Stimulated activated CD4-positive, alpha-beta T cell treated with anti-CD3 and anti-CD28 coated beads, Interleukin-4, amount 100 ng/mL, for 4 hours (primary cell): ENCODE measurements at regions not wholly inside any gene's neighbourhood (a gene's known extent, or its start where the extent isn't known, plus 50 kb on each side); places are given as distances from the start of the nearest gene placed in this dataset.
"Not testable (repeated sequence)": the region's sequence is repeated elsewhere in the genome, so short reads cannot be mapped to it uniquely, and the experiment has no call there.

ENCODE experiments used
- DNase-seq, 2 experiments: peaks; one replicate each; pipeline ENCODE4 v3.0.0-alpha.2; 2020

DNA sequence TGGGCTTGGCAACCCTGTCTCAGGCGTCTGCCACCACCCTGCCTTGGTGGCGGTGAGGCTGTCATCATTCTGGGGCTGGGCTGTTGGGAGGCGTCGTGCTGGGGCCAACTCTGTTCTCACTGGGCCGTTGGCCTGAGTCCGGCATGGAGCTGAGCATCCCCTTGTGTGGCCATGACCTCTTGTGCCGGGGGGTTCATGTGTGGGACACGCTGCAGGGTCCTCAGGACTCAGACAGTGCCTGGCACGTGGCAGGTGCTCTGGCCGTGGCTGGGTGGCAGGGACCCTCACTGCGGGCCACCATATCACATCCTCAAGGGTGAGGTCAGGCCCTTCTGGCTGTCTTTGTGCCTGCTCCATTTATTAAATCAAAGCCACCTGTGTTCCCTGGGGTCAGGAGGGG lies 197.4 kb downstream of the BANP start:
- DNase-seq, result not testable (repeated sequence)

DNA sequence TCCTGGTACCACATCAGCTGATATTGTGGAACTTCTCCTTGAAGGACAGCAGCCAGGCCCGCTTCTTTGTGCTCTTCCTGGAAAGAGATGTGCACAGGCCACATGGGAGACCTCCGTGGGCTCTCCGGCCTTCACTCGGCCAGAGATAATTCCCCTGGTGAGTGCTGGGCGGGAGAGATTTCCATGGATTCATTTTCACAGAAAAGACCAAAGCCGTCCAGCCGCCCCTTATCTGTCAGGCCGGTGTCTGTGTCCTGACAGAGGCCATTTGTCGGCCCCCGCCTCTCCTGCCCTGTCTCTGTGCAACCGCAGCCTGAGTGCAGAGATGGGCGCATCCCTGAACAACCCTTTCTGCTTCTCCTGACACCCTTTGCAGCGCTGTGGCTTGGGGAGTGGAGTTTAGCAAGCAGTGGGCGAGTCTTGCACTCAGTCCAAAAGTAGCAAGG lies 197.9 kb downstream of the BANP start:
- not testable (repeated sequence) for DNase-seq

DNA sequence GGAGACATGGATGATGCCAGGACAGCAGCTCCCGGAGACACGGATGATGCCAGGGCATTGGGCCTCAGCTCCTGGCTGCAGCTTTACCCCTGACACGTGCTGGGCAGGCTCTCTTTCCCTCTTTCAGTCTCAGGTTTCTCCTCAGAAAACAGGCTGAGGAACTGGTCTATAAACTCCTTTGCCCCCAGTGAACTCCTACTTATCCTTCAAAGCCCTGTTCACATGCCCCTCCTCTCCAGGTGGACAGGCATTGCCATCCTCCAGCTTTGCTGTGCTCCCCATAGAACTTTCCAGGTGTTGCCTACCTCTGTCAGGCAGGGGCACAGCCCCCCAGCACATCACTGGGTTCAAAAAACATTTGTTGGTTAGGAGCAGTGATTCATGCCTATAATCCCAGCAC lies 198.4 kb downstream of the BANP start:
- DNase-seq, result not testable (repeated sequence)

DNA sequence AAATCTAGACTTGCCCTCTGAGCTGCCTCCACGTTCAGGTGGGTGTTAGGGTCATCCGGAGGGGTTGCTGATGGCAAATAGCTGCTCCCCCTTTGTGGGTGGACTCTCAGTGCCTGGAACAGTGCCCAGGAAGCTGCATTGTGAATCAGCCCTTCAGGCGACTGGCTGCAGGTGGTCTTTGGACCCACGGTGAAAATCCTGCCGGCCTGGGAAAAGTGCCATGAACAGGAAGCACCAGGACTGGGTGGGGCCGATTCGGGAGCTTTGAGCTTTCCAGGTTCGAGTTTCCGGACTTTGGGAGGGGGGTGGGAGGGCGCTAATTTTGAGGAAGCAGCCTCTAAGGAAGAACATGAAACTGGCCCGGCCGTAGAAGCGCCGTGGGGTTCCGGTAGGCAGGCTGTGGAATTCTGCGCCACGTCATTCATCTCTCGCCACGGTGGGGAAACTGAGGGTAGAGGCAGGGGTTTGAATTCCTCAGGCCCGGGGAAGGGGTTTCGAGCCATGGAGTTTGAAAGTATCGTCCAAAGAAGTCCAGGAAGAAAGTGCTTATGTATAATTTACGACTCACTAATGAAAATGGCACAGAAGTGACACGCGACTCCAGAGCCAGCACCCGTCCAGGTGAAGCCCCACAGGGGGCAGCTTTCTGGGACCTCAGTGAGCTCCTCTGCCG lies 199.4 kb downstream of the BANP start:
- DNase-seq, result not testable (repeated sequence)

DNA sequence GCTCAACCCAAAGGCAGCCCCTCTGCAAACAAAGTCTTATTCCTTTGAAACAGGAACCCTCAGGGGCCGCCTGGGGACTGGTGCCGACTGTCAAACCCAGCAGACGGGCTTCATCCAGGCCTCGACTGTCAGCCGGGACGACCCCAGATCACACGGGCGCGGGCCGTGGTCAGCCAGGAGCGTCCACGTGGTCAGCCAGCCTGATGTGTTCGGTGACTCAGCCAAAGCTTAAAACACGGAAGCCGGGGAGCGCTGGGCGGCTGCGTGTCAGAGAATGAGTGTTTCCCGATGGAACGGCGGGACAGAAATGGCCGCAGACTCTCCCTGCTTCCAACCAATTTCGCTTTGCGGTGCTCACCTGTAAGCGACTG lies 199.9 kb downstream of the BANP start:
- not testable (repeated sequence) for DNase-seq

DNA sequence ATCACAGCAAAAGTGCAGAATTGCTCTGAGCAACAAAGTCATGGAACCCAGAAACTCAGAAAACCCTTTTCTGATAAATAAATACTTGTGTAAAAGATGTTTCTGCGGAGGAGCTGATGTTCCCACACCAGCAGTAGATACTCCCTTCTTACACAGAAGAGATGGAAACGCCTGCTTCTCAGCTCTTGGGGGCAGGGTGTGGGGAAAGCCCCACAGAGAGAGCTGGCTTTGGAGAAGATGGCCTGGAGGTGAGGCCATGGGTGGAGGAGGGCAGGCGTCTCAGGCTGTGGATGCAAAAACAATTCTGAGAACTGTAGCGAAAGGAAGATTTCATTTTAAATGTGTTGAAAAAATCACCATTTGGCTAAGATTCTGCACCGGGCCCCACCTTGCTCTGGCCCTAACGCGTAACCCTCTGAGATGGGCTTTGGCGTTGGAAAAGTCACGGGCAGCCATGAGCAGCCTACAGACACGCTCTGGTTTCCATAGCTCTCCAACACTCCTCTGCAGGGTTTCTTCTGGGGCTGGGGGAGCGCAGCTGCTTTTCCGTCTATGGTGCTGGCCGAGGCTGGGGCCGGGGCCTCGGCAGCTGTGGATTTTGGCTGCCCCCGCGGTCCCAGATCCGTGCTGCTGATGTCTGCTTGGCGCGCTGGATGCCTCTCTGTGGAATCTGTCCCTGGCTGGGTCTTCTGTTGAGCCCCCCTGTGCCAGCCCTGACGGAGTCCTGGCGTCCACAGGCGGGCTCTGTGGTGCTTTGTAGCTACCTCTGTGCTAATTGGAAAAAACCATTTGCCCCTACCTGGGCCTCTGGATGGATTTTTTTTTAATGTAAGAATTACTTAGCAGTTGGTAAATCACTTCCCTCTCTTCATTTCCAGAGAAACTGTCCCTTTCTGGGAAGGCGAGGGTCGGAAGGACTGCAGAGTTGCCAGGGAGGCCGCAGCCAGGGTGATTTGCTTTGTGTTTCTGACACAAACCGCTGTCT lies 200.9 kb downstream of the BANP start:
- not testable (repeated sequence) for DNase-seq

DNA sequence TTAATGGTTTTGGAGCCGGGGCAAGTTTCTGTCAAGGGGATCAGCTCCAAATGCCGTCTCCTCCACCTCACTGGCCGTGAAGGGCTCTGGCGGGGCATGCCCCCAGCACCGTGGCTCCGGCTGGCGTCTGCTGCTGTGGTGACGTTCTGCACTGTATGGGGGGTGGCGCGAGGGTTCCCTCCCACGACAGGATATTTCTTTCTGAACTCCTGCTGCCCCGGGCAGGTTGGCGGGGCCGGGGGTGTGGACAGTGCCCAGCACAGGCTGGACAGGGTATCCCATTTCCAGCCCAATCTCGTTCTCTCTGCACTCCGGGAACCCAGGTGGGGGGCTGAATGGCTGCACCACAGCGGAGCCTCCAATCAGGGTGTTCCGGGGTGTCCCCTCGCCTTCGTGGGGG lies 201.6 kb downstream of the BANP start:
- DNase-seq, result not testable (repeated sequence)

DNA sequence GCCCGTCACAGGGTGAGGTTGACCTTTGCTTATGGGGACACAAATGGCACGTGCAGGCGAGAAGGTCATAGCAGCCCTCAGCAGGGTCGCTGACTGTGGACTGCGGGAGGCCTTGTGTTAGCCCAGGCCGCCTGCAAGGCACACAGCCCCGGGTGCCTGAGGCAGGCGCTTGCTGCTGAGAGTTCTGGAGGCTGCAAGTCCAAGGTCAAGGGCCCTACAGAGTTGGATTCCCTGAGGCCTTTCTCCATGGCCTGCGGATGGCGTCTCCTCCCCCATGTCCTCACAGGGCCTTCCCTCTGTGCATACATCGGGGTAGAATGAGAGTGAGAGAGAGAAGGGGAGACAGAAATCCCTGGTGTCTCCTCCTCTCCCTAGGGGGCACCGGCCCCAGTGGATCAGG lies 202.3 kb downstream of the BANP start:
- not testable (repeated sequence) for DNase-seq

DNA sequence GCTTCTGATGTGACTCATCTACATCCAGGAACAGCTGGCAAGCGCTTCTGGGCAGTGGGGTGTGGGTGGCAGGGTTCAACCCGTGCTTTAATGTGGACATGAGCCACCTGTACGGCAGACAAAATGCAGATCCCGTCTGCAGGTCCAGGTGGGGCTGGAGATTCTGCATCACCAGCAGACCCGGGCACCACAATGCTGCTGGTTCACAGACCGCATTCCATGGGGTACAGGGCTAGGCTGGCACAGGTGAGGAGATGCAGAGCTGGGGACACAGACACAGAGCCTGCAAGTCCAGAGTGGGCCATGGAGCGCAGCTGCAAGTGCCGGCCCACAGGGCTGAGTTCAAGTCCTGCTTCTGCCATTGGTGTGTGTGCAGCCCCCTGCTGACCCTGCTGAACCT lies 203.7 kb downstream of the BANP start:
- DNase-seq, result not testable (repeated sequence)

DNA sequence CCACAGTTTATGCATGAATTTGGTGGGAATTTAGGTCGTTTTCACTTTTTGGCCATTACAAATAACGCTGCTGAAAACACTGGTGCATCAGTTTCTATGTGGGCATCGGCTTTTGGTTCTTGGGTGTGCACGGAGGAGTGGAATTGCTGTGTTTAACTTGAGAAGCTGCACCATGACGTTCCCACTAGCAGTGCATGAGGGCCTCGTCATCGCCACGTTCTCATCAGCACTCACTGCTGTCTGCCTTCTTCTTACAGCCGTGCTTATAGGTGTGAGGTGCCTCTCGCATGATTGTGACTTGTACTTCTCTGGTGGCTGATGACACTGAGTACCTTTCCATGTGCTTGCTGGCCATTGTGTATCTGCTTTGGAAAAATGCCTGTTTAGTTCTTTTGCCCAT lies 204.4 kb downstream of the BANP start:
- not testable (repeated sequence) for DNase-seq

DNA sequence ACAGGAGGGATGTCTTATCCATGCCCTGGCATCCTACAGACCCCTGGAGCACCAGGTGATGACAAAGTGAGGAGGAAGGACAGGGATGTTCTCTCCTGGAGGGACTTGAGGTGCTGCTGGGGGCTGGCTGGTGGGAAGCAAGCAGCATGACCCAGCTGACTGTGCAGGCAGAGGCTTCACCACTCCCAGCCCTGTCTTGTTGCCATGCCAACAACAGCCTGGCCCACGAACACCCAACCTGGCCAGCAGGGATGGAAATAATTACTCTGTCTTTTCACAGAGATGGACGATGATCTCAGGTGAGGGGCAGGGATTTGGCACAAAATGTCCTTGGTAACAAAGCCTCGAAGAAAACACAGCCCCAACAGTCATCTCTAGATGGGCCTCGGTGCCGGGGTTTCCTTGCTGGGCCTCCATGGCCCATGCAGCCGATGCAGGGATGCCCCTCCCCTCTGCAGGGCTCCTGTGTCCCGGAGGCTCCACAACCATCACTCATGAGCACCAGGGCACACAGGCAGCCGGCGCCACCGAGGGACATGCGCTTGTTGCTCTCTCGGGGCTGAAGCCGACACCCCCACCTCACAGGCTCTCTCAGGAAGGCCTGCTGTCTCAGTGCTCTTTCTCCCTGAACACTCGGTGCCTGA lies 205.5 kb downstream of the BANP start:
- not testable (repeated sequence) for DNase-seq

DNA sequence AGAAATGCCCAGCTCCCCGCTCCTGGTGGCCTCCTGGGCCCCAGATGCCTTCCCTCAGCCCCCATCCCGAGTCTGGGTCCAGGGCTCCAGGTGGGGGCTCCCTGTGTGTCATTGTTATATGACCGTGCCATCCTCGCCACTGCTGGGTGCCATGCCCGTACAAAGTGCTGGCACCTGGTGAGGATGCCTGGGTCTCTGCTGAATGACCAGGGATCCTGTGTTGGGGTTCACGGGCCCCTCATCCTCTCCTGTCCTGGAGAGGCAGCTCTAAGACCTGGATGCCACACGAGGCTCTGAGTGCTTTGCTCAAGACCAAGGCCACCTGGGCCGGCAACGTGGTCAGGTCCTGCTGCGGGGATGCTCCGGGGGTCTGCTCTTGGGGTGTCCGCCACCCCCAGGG lies 206.5 kb downstream of the BANP start:
- not testable (repeated sequence) for DNase-seq

DNA sequence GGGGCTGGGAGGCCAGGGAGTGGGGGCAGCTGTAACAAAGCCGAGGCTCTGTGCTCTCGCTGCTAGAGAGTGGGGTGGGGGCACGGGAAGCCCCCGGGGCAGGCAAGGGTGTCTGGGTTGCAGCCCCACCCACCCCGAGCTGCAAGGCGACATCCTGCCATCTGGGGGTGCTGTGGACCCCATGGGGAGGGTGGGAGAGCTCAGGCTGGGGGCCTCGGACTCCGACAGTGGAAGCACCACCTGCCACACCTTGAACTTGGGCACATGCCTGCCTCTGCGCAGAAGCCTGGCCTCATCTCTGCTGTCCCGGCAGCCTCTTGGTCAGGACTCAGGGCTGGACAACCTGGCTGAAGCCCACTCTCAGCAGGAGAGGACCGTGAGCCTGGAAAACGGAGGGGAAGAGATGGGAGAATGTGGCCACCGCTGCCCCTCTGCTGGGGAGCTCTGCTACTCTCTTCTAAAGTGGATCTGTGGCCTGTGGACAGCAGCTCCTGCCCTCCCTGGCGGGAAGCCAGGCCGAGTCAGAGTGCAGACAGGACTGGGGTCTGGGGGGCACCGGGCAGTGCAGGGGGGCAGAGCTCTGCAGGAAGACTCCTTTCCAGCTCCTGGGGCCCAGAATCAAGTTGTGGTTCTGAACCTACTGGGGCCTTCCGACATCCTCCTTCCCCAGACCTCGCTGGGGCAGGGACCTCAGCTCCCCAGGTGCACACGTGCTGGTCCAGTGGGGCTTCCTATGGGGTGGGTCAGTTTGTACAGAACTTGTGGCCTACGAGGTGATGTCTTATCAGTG lies 207.2 kb downstream of the BANP start:
- DNase-seq, result not testable (repeated sequence)

DNA sequence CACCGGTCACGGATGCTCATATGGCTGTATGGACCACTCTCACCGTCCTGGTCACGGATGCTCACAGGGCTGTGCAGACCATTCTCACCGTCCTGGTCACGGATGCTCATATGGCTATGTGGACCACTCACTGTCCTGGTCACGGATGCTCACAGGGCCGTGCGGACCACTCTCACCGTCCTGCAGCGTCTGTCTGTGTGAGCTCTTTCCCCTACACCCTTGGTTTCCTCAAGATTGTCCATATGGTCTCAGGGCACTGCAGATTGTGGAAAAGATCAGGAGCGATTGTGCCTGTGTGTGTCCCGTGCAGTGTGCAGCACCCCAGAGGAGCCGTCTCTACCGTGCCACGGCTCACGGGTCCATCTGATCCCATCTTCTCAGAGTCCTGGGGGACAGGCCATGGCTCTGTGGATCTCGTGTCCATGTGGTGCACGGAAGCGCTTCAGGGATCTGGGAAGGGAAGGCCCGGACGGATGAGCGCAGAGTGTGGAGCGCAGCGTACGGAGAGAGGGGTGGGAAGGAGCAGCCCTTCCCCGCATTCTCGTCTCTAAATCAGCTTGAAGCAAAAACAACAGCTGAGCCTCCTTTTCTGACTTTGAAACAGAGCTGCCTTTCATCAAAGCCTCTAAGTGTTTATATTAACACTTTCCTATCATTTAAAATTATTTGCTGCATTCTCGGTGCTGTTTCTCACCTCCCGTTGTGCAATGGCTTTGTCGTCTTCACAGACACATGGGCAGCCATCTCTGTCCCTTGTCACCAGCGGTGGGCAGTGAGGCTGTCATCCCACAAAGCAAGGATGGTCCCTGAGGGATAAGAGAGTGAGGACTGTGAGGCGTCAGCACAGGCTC lies 208.0 kb downstream of the BANP start:
- not testable (repeated sequence) for DNase-seq

DNA sequence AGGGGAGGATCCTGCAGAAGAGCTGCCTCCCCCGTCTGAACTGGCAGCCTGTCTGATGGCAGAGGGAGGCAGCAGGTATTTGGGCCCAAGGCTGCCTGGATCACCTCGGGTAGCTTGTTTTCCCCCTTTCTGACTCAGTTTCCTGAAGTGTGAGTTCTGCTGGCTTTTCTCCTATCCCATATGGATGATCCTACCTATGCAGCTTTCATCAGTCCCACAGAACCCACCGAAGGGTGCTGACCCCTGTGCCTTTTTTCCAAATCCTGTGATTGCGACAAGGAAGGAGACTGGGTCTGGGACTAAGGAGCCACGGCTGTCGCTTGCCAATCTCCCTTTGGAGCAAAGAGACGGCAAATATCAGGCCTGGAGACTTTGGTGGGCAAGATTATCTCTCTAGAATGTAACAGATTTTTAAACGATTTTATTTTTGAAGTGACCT lies 208.7 kb downstream of the BANP start:
- DNase-seq, result not testable (repeated sequence)

DNA sequence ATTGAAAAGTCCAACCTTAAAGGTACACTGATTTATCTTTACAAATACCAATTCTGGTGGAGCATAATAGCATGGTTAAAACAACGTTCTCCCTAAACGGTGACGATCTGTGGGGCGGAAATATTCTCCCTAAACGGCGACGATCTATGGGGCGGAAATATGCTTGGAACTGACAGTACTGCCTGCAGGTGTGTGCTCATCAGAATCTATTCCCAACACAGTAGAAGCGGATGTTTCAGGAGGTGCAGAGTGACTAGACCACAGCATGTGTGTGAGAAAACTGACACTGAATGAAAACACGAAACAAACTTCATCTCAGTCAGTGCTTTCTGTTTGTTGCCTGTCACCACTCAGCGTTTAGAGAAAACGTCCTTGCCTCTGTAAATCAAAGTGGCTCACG lies 210.0 kb downstream of the BANP start:
- not testable (repeated sequence) for DNase-seq

DNA sequence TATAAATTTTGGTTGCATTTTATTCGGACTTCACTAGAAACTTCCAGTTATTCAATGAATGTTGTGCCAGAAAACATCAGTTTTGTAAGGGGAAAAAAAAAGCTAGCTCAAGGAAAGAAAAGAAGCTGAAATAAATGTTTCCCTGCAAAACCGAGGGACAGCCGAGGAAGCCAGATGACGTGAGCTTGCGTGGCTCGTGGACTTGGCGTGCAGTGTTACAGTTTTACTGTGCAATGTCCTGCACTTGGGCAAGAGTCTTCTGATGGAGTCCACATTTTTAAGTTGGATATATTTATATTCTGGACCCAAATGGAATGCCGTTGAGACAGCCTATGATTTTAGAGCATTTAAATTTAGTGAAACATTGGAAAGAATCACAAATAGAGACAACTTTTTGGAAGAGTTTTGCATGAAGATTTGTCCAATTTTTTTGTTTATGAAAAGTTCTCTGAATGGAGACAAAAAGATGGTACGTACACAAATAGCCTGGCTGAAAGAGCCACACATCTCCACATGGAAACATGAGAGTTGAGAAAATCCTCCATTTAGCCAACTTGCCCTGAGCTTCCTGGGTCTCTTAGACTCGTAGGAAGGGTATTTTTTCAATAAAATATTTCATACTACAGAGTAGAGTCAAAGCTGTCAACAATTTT lies 210.5 kb downstream of the BANP start:
- not testable (repeated sequence) for DNase-seq

DNA sequence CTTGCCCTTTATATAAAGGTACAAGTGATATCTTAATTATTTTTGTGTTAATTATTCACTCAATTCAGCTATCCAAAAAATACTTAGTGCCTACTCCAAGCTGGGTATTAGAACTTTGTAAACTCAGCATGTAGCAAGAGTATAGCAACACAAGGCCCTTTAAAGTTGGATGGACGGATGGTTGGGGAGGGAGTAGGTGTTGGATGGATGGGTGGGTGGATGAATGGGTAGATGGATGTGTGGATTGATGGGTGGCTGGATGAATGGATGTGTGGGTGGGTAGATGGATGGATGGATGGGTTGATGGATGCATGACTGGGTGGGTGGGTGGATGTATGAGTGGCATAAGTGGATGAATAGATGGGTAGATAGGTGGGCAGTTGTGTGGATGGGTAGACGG lies 211.5 kb downstream of the BANP start:
- not testable (repeated sequence) for DNase-seq

DNA sequence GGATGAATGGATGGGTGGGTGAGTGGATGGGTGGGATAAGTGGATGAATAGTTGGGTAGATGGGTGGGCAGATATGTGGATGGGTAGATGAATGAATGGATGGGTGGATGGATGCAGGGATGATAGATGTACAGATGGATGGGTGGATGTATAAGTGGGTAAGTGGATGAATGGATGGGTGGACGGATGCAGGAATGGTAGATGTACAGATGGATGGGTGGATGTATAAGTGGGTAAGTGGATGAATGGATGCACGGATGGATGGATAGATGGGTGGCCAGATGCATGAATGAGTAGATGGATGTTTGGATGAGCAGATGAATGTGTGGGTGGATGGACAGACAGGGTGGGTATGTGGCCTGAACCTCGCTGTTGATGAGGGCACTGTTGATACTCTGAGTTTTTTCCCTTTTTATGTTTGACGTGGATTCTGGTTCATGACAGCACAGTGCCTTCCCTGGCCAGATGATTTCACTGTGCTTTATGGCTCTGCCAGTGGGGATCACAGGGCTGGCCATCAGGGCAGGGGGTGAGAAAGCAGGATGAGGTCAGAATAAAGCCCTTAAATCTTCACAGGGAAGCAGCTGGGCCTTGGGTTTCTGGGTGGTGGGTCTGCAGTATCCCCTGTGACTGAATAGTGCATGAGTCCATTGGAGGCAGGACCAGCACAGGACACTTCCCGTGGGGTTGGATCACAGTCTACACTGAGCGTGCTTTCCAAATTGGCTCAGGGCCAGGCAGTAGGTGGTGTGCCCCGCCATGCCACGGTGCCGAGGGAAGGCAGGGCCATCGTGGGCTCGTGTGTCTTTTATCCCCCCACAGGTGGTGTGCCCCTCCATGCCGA lies 213.2 kb downstream of the BANP start:
- DNase-seq, result not testable (repeated sequence)

DNA sequence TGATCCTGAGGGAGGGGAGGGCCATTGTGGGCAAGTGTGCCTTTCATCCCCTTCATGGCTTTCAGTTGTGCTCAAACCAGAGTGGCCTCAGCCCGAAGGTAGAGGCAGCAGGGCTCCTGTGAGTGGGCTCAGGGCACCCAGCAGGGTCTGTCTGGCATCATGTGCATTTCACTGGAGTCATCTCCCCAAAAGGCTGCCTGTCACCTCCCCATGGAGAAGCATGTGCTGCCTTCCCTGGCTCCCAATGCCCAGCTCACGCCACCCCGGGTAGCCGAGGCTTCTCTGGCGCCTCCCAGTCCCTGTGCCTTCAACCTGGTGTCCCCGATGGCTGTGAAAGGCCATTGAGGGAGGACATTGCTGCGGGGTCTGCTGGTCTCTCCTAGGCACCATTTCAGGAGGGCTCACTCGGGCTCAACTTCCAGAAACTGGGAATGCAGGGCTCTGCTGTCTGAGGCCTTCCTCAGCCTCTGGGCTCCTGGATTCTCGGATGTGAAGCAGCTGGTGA lies 213.9 kb downstream of the BANP start:
- DNase-seq, result not testable (repeated sequence)
